ENCODE measurements at regions not wholly inside any gene's neighbourhood (a gene's known extent, or its start where the extent isn't known, plus 50 kb on each side); places are given as distances from the start of the nearest gene placed in this dataset.
"Not testable (repeated sequence)": the region's sequence is repeated elsewhere in the genome, so short reads cannot be mapped to it uniquely, and the experiment has no call there.

DNA sequence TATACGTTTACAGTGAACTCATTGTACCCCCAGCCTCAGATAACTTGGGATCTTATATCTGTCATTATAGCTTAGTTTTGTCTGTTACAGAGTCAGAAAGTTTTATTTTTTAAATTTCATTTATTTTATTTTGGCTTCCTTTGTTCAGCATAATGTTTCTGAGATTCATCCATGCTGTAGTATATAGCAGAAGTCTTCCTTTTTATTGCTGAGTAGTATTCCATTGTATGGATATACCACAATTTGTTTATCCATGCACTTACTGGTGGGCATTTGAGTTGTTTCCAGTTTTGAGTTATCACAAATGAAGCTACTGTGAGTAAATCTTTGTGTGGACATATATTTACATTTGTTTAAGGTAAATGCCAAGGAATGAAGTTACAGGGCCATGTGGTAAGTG lies 122.3 kb downstream of the ADCYAP1 start:
- no peak for DNase-seq
- no peak overlapping the region for H3K9ac ChIP-seq (ENCODE audit: low read depth, low read length)

DNA sequence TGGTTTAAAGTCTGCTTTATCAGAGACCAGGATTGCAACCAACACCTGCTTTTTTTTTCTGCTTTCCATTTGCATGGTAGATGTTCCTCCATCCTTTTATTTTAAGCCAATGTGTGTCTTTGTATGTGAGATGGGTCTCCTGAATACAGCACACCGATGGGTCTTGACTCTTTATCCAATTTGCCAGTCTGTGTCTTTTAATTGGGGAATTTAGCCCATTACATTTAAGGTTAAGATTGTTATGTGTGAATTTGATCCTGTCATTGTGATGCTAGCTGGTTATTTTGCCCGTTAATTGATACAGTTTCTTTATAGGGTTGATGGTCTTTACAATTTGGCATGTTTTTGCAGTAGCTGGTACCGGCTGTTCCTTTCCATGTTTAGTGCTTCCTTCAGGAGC lies 128.4 kb downstream of the ADCYAP1 start:
- H3K4me2 ChIP-seq (ENCODE audit: insufficient read depth, low read length); H3K4me3 ChIP-seq (ENCODE audit: low read depth in 1 of 2, low read length in 2 of 2); H3K9me3 ChIP-seq (ENCODE audit: insufficient read depth, low read length, severe bottlenecking); H3K27me3 ChIP-seq (ENCODE audit: insufficient read depth, low read length, poor library complexity); H3K36me3 ChIP-seq (ENCODE audit: insufficient read depth, low read length); H2AFZ ChIP-seq (ENCODE audit: low read depth, low read length); H3K27ac ChIP-seq (ENCODE audit: low read length); H3K9ac ChIP-seq (ENCODE audit: low read depth, low read length); ATAC-seq (ENCODE audit: insufficient read depth, low read depth); DNase-seq; H3K4me1 ChIP-seq (ENCODE audit: insufficient read depth, low read length); H3K79me2 ChIP-seq (ENCODE audit: insufficient read depth, low read length); H4K20me1 ChIP-seq (ENCODE audit: insufficient read depth, low read length): not testable (repeated sequence)

More for the DNA sequence above, 122.3 kb downstream of the ADCYAP1 start:
- ATAC-seq (ENCODE audit: insufficient read depth, low read depth), result no peak
- no peaks in the 10 kb centered on the region for H3K9me3 ChIP-seq (ENCODE audit: insufficient read depth, low read length, severe bottlenecking)
- H3K36me3 ChIP-seq (ENCODE audit: insufficient read depth, low read length), result no peaks in the 10 kb centered on the region
- H3K27me3 ChIP-seq (ENCODE audit: insufficient read depth, low read length, poor library complexity), result peaks cover 3% of the 10 kb centered on the region
- H2AFZ ChIP-seq (ENCODE audit: low read depth, low read length), result no peak overlapping the region
- H3K4me3 ChIP-seq (ENCODE audit: low read depth in 1 of 2, low read length in 2 of 2), result no peak overlapping the region
- H3K4me2 ChIP-seq (ENCODE audit: insufficient read depth, low read length), result no peak overlapping the region
- H4K20me1 ChIP-seq (ENCODE audit: insufficient read depth, low read length), result no peaks in the 10 kb centered on the region
- no peaks in the 10 kb centered on the region for H3K79me2 ChIP-seq (ENCODE audit: insufficient read depth, low read length)
- H3K27ac ChIP-seq (ENCODE audit: low read length), result no peak overlapping the region
- H3K4me1 ChIP-seq (ENCODE audit: insufficient read depth, low read length), result no peaks in the 10 kb centered on the region
- no peak for TF ChIP-seq EZH2 (IDR thresholded peaks at IDR 0.05; ENCODE audit: borderline replicate concordance, low read depth, low read length, severe bottlenecking)
- TF ChIP-seq, protein P1, sequence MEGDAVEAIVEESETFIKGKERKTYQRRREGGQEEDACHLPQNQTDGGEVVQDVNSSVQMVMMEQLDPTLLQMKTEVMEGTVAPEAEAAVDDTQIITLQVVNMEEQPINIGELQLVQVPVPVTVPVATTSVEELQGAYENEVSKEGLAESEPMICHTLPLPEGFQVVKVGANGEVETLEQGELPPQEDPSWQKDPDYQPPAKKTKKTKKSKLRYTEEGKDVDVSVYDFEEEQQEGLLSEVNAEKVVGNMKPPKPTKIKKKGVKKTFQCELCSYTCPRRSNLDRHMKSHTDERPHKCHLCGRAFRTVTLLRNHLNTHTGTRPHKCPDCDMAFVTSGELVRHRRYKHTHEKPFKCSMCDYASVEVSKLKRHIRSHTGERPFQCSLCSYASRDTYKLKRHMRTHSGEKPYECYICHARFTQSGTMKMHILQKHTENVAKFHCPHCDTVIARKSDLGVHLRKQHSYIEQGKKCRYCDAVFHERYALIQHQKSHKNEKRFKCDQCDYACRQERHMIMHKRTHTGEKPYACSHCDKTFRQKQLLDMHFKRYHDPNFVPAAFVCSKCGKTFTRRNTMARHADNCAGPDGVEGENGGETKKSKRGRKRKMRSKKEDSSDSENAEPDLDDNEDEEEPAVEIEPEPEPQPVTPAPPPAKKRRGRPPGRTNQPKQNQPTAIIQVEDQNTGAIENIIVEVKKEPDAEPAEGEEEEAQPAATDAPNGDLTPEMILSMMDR (IDR thresholded peaks at IDR 0.05; ENCODE audit: borderline replicate concordance, extremely low read depth, low read length, poor library complexity, severe bottlenecking), result no peak

DNA sequence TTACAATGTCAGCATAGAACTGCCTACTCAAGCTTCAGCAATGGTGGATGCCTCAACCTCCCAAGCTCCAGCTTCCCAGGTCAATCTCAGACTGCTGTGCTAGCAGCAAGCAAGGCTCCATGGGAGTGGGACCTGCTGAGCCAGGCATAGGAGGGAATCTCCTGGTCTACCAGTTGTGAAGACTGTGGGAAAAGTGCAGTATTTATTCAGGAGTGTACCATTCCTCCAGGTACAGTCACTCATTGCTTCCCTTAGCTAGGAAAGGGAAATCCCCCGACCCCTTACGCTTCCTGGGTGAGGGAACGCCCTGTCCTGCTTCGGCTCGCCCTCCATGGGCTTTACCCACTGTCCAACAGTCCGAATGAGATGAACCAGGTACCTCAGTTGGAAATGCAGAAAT lies 130.3 kb downstream of the ADCYAP1 start:
- no peak for DNase-seq
- no peak overlapping the region for H3K27ac ChIP-seq (ENCODE audit: low read length)

DNA sequence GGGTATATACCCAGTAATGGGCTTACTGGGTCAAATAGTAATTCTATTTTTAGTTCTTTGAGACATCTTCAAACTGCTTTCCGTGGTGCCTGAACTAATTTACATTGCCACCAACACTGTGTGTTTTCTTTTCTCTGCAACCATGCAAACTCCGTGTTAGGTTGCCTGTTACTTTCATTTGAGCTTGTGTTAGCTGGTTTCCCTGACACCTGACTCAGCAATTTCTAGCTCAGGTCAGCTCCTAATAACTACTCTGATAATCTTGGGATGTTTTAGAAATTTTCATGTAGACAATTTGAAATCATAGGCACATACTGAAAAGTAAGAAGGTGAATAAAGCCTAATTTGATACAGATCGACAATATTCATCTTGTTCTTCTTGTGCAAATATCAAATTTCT lies 132.3 kb downstream of the ADCYAP1 start:
- Histone ChIP-seq H3K4me1 (ENCODE audit: insufficient read depth, low read length) (no peaks in the 10 kb centered on the region), H3K27me3 (ENCODE audit: insufficient read depth, low read length, poor library complexity) (no peaks in the 10 kb centered on the region), H4K20me1 (ENCODE audit: insufficient read depth, low read length) (no peaks in the 10 kb centered on the region), H3K4me3 (ENCODE audit: low read depth in 1 of 2, low read length in 2 of 2) (no peak overlapping the region), H3K79me2 (ENCODE audit: insufficient read depth, low read length) (no peaks in the 10 kb centered on the region), H3K36me3 (ENCODE audit: insufficient read depth, low read length) (no peaks in the 10 kb centered on the region), H2AFZ (ENCODE audit: low read depth, low read length) (no peak overlapping the region), H3K4me2 (ENCODE audit: insufficient read depth, low read length) (no peak overlapping the region), H3K27ac (ENCODE audit: low read length) (no peak overlapping the region), H3K9ac (ENCODE audit: low read depth, low read length) (no peak overlapping the region), H3K9me3 (ENCODE audit: insufficient read depth, low read length, severe bottlenecking) (no peaks in the 10 kb centered on the region)
- TF ChIP-seq, protein P1 (IDR thresholded peaks at IDR 0.05; ENCODE audit: borderline replicate concordance, extremely low read depth, low read length, poor library complexity, severe bottlenecking), result no peak
- DNase-seq (no peak), ATAC-seq (ENCODE audit: insufficient read depth, low read depth) (no peak)

More for the DNA sequence above, 130.3 kb downstream of the ADCYAP1 start:
- no peaks in the 10 kb centered on the region for H4K20me1 ChIP-seq (ENCODE audit: insufficient read depth, low read length)
- H3K79me2 ChIP-seq (ENCODE audit: insufficient read depth, low read length), result no peaks in the 10 kb centered on the region
- H3K9me3 ChIP-seq (ENCODE audit: insufficient read depth, low read length, severe bottlenecking), result no peaks in the 10 kb centered on the region
- no peak overlapping the region for H3K4me2 ChIP-seq (ENCODE audit: insufficient read depth, low read length)
- no peak for ATAC-seq (ENCODE audit: insufficient read depth, low read depth)
- no peak overlapping the region for H3K4me3 ChIP-seq (ENCODE audit: low read depth in 1 of 2, low read length in 2 of 2)
- H2AFZ ChIP-seq (ENCODE audit: low read depth, low read length), result no peak overlapping the region
- H3K27me3 ChIP-seq (ENCODE audit: insufficient read depth, low read length, poor library complexity), result no peaks in the 10 kb centered on the region
- no peak overlapping the region for H3K9ac ChIP-seq (ENCODE audit: low read depth, low read length)
- no peaks in the 10 kb centered on the region for H3K36me3 ChIP-seq (ENCODE audit: insufficient read depth, low read length)
- TF ChIP-seq EZH2 (IDR thresholded peaks at IDR 0.05; ENCODE audit: borderline replicate concordance, low read depth, low read length, severe bottlenecking), result no peak
- no peaks in the 10 kb centered on the region for H3K4me1 ChIP-seq (ENCODE audit: insufficient read depth, low read length)

Data from DND-41 (cell line).